ENCODE measurements at regions not wholly inside any gene's neighbourhood (a gene's known extent, or its start where the extent isn't known, plus 50 kb on each side); places are given as distances from the start of the nearest gene placed in this dataset.

DNA sequence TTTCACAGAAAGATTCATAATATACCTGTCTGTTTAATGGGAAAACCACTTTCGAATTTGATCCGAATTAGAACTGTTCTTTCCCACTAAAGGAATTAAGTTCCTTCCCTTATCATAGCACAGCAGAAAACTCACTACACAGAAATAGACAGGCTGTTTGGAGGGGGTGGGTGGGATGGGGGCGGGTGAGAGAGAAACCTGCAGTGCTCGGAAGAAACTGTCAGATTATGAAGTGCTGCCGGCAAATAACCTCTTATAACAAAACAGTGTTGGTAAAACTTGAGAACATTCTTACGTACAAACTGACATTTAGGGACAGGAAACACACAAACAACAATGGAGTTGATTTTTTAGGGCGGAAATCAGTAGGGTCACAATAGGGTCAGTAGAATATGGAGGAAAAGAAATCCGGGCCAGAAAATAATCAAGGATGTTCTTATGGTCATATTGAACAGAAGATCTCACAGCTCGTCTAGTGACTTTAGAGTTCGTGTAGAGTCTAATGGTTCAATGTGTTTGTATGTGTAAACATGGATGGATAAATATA, 756.0 kb upstream of the LRATD1 start:
- no peak for TF ChIP-seq JUND (IDR thresholded peaks at IDR 0.05; ENCODE audit: low read depth)
- in situ Hi-C loops (cut with HindIII; ENCODE audit: low pct_unique_long_range_greater_than_20kb, low sequenced_read_pairs): no loop called here

GRCh38 chr2:13877571-13877970, 754.9 kb upstream of the LRATD1 start:
- in situ Hi-C loops (cut with HindIII; ENCODE audit: low pct_unique_long_range_greater_than_20kb, low sequenced_read_pairs): no loop called here
- DNase-seq (ENCODE audit: low read depth in 1 of 2, low spot score in 1 of 2): no peak

More for the DNA sequence above, 756.0 kb upstream of the LRATD1 start:
- DNase-seq (ENCODE audit: low read depth in 1 of 2, low spot score in 1 of 2): no peak

DNA sequence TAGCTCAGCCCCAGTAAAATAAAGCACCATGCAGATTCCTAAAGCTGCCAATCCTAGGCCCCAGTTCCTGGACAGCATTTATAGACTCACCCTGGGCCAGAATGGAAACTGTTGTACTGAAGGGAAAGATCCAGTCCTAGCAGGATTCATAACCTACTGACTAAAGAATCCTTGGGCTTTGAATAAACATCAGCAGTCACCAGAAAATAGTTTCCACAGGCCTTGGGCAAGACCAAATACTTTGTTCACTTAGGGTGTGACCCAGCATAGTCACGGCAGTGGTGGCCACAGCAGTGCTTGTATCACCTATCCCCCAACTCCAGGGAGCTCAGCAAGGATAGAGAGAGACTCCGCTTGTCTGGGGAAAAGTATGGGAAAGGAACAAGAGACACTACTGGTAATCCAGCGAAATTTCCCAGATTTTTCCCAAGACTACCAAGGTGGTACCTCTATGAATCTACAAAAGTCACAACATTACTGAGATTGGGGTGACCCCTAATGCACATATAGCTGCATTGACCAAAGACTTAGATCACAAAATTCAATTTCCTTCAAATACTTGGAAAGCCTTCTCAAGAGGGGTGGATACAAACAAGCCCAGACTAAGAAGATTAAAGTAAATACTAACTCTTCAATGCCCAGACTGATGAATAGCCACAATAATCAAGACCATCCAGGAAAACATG, 748.1 kb upstream of the LRATD1 start:
- no peak for DNase-seq (ENCODE audit: low read depth in 1 of 2, low spot score in 1 of 2)
- no peak for TF ChIP-seq JUND (IDR thresholded peaks at IDR 0.05; ENCODE audit: low read depth)
- in situ Hi-C loops (cut with HindIII; ENCODE audit: low pct_unique_long_range_greater_than_20kb, low sequenced_read_pairs): no loop called here

More at GRCh38 chr2:13877571-13877970, 754.9 kb upstream of the LRATD1 start:
- no peak for TF ChIP-seq JUND (IDR thresholded peaks at IDR 0.05; ENCODE audit: low read depth)

DNA sequence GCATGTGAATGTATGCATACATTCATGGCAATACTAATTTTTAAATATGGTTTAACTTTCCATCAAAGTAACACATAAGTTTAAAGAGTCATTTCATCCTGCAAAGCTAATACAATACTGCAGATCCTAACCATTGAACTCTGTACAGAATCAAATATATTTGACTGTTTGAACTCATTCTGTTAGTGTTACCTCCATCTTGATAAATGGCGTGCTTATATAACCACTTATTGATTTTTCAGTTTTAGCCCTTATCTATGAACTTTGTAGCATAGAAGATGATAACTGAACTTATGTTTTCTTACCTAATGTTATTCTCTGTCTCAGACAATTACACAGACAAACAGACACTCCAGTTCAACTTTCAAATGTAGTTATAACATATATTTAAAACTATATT, 731.0 kb upstream of the LRATD1 start:
- in situ Hi-C loops (cut with HindIII; ENCODE audit: low pct_unique_long_range_greater_than_20kb, low sequenced_read_pairs): no loop called here
- no peak for TF ChIP-seq JUND (IDR thresholded peaks at IDR 0.05; ENCODE audit: low read depth)
- no peak for DNase-seq (ENCODE audit: low read depth in 1 of 2, low spot score in 1 of 2)

- in situ Hi-C loops (cut with HindIII; ENCODE audit: low pct_unique_long_range_greater_than_20kb, low sequenced_read_pairs): no loop called here
- DNase-seq (ENCODE audit: low read depth in 1 of 2, low spot score in 1 of 2): no peak
- no peak for TF ChIP-seq JUND (IDR thresholded peaks at IDR 0.05; ENCODE audit: low read depth)
Observed at GRCh38 chr2:13905831-13906230, 726.7 kb upstream of the LRATD1 start.

DNA sequence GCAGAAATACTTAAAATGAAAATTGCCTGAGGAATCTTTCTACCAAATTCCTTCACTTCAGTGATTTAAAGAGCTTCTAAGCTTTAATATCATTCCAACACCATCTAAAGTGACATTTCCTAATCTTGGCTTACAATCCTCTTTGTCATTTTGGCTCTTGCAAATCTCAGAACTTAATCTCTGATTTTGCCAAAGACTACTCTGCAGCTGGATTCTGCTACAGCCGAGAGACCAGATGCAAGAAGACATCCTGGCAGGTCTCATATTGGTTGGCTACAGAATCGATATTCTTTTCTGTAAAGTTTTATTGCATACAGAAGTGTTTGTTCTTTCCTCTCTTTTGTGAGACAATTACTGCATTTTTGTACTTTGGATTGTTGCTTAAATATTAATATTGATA, 716.5 kb upstream of the LRATD1 start:
- in situ Hi-C loops (cut with HindIII; ENCODE audit: low pct_unique_long_range_greater_than_20kb, low sequenced_read_pairs): no loop called here
- no peak for TF ChIP-seq JUND (IDR thresholded peaks at IDR 0.05; ENCODE audit: low read depth)
- DNase-seq (ENCODE audit: low read depth in 1 of 2, low spot score in 1 of 2): no peak

- no peak for TF ChIP-seq JUND (IDR thresholded peaks at IDR 0.05; ENCODE audit: low read depth)
- DNase-seq (ENCODE audit: low read depth in 1 of 2, low spot score in 1 of 2): no peak
- in situ Hi-C loops (cut with HindIII; ENCODE audit: low pct_unique_long_range_greater_than_20kb, low sequenced_read_pairs): no loop called here
Observed at GRCh38 chr2:13917958-13918357, 714.6 kb upstream of the LRATD1 start.

DNA sequence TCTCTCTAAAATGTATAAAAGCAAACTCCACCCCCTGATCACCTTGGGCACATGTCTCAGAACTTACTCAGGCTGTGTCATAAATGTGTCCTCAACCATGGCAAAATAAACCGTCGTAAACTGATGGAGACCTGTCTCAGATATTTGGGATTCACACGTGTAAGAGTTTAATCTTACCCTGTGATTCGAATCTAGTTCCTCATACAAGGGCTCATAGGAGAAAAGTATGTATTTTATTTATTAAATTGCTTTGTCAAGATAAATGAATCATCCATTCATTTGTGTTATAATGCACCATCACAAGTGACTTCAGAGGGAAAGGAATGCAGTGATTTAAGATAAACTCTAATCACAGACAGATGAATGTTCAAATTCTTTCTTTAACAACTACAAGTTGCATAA, 712.5 kb upstream of the LRATD1 start:
- in situ Hi-C loops (cut with HindIII; ENCODE audit: low pct_unique_long_range_greater_than_20kb, low sequenced_read_pairs): no loop called here
- no peak for DNase-seq (ENCODE audit: low read depth in 1 of 2, low spot score in 1 of 2)
- no peak for TF ChIP-seq JUND (IDR thresholded peaks at IDR 0.05; ENCODE audit: low read depth)

DNA sequence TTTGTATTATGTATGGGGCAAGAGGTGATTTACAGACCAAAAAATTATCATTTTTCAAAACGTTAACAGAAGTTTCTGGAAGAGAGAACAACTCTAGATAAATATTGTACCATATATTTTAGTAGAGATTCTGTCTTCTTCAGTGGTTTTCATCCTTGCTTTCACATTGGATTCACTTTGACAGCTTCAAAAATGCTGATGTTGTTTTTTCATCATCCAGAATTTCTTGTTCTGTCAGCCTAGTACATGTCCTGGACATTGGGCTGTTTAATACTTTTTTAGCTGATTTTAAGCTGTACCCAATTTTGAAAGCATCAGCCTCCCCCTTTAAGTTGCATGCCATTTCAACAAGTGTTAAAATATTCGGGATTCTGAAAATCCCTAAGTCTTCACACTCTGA, 711.3 kb upstream of the LRATD1 start:
- DNase-seq (ENCODE audit: low read depth in 1 of 2, low spot score in 1 of 2): no peak
- TF ChIP-seq JUND (IDR thresholded peaks at IDR 0.05; ENCODE audit: low read depth): no peak
- in situ Hi-C loops (cut with HindIII; ENCODE audit: low pct_unique_long_range_greater_than_20kb, low sequenced_read_pairs): no loop called here

DNA sequence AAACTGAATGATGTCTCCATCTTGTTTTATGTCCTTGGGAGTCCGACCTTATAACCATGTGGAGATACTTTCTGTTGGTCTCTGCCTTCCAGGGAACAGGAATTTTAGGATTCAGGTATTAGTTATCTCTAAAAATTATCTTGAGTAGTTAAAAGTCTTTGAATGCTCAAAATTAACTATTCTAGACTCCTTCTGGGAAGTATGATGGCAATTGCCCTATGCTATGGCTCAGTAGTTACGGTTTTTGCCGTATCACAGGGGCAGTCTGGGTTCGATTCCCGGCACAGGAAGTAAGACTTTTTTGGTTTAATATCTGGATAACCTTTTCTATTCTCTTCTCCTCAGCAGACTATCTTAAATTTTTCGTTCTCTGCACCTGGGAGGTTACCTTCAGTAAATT, 708.7 kb upstream of the LRATD1 start:
- no peak for TF ChIP-seq JUND (IDR thresholded peaks at IDR 0.05; ENCODE audit: low read depth)

GRCh38 chr2:13942111-13942510, 690.4 kb upstream of the LRATD1 start:
- in situ Hi-C loops (cut with HindIII; ENCODE audit: low pct_unique_long_range_greater_than_20kb, low sequenced_read_pairs): no loop called here
- no peak for DNase-seq (ENCODE audit: low read depth in 1 of 2, low spot score in 1 of 2)
- no peak for TF ChIP-seq JUND (IDR thresholded peaks at IDR 0.05; ENCODE audit: low read depth)

More for the DNA sequence above, 708.7 kb upstream of the LRATD1 start:
- in situ Hi-C loops (cut with HindIII; ENCODE audit: low pct_unique_long_range_greater_than_20kb, low sequenced_read_pairs): no loop called here
- DNase-seq (ENCODE audit: low read depth in 1 of 2, low spot score in 1 of 2): no peak

GRCh38 chr2:13950761-13951160, 681.8 kb upstream of the LRATD1 start:
- DNase-seq (ENCODE audit: low read depth in 1 of 2, low spot score in 1 of 2): no peak
- in situ Hi-C loops (cut with HindIII; ENCODE audit: low pct_unique_long_range_greater_than_20kb, low sequenced_read_pairs): no loop called here

GRCh38 chr2:13968811-13969210, 663.7 kb upstream of the LRATD1 start:
- in situ Hi-C loops (cut with HindIII; ENCODE audit: low pct_unique_long_range_greater_than_20kb, low sequenced_read_pairs): no loop called here
- no peak for DNase-seq (ENCODE audit: low read depth in 1 of 2, low spot score in 1 of 2)
- TF ChIP-seq JUND (IDR thresholded peaks at IDR 0.05; ENCODE audit: low read depth): no peak

More at GRCh38 chr2:13950761-13951160, 681.8 kb upstream of the LRATD1 start:
- no peak for TF ChIP-seq JUND (IDR thresholded peaks at IDR 0.05; ENCODE audit: low read depth)
